ENCODE measurements at regions not wholly inside any gene's neighbourhood (a gene's known extent, or its start where the extent isn't known, plus 50 kb on each side); places are given as distances from the start of the nearest gene placed in this dataset.
"Not testable (repeated sequence)": the region's sequence is repeated elsewhere in the genome, so short reads cannot be mapped to it uniquely, and the experiment has no call there.

DNA sequence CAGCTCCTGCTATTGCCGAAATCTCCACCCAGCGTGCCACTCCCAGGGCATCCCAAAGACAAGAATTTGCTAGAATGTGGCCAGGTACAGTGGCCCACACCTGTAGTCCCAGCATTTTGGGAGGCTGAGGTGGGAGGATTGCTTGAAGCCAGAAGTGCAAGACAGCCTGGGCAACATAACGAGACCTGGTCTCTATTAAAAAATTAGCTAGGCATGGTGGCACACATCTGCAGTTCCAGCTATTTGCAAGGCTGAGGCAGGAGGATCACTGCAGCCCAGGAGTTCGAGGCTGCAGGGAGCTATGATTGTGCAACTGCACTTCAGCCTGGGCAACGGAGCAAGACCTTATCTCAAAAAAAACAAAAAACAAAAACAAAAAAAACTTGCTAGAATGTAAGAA lies 73.3 kb upstream of the LYZL2 start:
- peaks cover 66% of the 10 kb centered on the region for H3F3A ChIP-seq (ENCODE audit: insufficient read depth, low read length)
- H3K4me3 ChIP-seq (ENCODE audit: low read length) = 0 out of 2 replicates have a peak overlapping the region, but pooled peaks have one; percentile 70
- H3K27ac ChIP-seq (ENCODE audit: low read length) = peak overlapping the region; percentile 98
- TF ChIP-seq, protein P1, sequence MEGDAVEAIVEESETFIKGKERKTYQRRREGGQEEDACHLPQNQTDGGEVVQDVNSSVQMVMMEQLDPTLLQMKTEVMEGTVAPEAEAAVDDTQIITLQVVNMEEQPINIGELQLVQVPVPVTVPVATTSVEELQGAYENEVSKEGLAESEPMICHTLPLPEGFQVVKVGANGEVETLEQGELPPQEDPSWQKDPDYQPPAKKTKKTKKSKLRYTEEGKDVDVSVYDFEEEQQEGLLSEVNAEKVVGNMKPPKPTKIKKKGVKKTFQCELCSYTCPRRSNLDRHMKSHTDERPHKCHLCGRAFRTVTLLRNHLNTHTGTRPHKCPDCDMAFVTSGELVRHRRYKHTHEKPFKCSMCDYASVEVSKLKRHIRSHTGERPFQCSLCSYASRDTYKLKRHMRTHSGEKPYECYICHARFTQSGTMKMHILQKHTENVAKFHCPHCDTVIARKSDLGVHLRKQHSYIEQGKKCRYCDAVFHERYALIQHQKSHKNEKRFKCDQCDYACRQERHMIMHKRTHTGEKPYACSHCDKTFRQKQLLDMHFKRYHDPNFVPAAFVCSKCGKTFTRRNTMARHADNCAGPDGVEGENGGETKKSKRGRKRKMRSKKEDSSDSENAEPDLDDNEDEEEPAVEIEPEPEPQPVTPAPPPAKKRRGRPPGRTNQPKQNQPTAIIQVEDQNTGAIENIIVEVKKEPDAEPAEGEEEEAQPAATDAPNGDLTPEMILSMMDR (IDR thresholded peaks at IDR 0.05; ENCODE audit: low read length) = no peak
- TF ChIP-seq EZH2phosphoT487 (IDR thresholded peaks at IDR 0.05; ENCODE audit: low read length) (no peak), EZH2 (optimal IDR thresholded peaks at IDR 0.05; ENCODE audit: low read depth, low read length) (no peak)
- H3K9me3 ChIP-seq (replicated peaks; ENCODE audit: insufficient read depth, low read length) = no peaks in the 10 kb centered on the region
- no peak for DNase-seq
- no peaks in the 10 kb centered on the region for H4K20me1 ChIP-seq (ENCODE audit: insufficient read depth, low read length)
- H3K27me3 ChIP-seq (replicated peaks; ENCODE audit: insufficient read depth, low read length) = no peaks in the 10 kb centered on the region
- H3K79me2 ChIP-seq (ENCODE audit: low read length) = peaks cover 16% of the 10 kb centered on the region
- no peak overlapping the region for H2AFZ ChIP-seq (ENCODE audit: low read length)
- H3K36me3 ChIP-seq (replicated peaks; ENCODE audit: insufficient read depth, low read length) = no peaks in the 10 kb centered on the region
- H3K4me1 ChIP-seq (ENCODE audit: low read length) = peaks cover 41% of the 10 kb centered on the region
- H3K9me2 ChIP-seq (replicated peaks; ENCODE audit: insufficient read depth, low read length) = no peaks in the 10 kb centered on the region
- peak overlapping the region; percentile 67 for H3K4me2 ChIP-seq (ENCODE audit: low read depth, low read length)
- peak overlapping the region; percentile 65; the same call in 1 of the 2 replicates for H3K9ac ChIP-seq (ENCODE audit: low read length)

DNA sequence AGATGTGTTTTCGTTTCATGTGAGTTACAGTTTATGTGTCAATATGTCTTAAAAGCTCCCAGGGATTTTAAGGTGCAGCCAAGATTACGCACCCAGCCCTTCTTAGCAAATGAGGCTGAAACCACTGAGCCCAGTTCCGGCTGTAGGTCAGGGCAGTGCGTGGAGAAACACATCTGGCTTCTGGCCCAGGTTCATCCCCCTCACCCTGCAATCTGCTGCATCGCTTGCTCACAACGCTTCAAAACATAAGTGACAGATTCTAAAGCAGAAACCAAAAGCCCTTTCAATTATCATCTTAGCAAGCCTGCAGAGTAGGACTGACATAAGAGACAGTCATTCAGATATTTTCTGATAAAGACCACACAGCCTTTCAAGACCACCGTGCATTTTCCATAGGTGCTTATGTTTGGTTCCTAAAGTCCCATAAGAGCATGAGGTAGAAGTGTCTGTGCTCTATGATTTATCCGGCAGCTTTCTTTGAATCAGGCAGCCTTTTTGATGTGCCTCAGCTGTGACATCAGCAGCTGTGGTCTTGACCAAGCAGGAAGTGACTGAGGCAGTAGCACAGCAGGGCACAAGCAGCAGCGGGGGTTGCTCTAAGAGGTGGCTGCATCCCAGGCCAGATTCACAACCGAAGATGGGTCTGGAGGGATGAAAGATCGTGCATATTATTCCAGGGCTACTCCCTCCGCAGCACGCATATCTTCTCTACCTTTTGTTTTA lies 72.1 kb upstream of the LYZL2 start:
- Histone ChIP-seq H3K9me3 (replicated peaks; ENCODE audit: insufficient read depth, low read length) (no peaks in the 10 kb centered on the region), H2AFZ (ENCODE audit: low read length) (no peak overlapping the region), H3K36me3 (replicated peaks; ENCODE audit: insufficient read depth, low read length) (no peaks in the 10 kb centered on the region), H3K27me3 (replicated peaks; ENCODE audit: insufficient read depth, low read length) (no peaks in the 10 kb centered on the region), H3K9ac (ENCODE audit: low read length) (peak overlapping the region; percentile 65), H3K9me2 (replicated peaks; ENCODE audit: insufficient read depth, low read length) (no peaks in the 10 kb centered on the region), H3K79me2 (ENCODE audit: low read length) (peaks cover 16% of the 10 kb centered on the region), H3K4me2 (ENCODE audit: low read depth, low read length) (peak overlapping the region; percentile 67), H3K27ac (ENCODE audit: low read length) (peak overlapping the region; percentile 98), H3F3A (ENCODE audit: insufficient read depth, low read length) (peaks cover 61% of the 10 kb centered on the region), H3K4me1 (ENCODE audit: low read length) (peaks cover 34% of the 10 kb centered on the region), H4K20me1 (ENCODE audit: insufficient read depth, low read length) (no peaks in the 10 kb centered on the region), H3K4me3 (ENCODE audit: low read length) (peak overlapping the region; percentile 25)
- peak; percentile 90 for DNase-seq
- TF ChIP-seq, protein P1 (IDR thresholded peaks at IDR 0.05; ENCODE audit: low read length) = no peak
- TF ChIP-seq EZH2 (optimal IDR thresholded peaks at IDR 0.05; ENCODE audit: low read depth, low read length) = no peak
- no peak for TF ChIP-seq EZH2phosphoT487 (IDR thresholded peaks at IDR 0.05; ENCODE audit: low read length)

DNA sequence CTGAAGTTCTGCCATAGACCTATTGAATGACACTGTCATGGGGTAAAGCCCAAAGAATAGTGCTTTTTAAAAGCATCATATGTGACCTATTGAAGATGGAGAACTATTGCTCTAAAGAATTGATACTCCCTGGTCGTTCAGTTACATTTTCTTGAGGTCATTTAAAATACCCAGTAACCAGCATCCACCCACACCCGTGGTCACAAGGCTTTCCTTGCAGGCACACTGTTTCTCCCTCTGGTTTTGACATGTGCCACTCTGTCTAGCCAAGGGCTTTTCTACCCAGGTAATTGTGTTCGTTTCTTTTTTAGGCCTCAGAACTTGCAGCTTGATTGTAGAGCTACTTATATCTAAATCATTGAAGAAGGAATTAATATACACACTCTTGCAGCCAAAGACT lies 68.3 kb upstream of the LYZL2 start:
- no peak for DNase-seq
- no peaks in the 10 kb centered on the region for H4K20me1 ChIP-seq (ENCODE audit: insufficient read depth, low read length)
- no peak overlapping the region for H3K27ac ChIP-seq (ENCODE audit: low read length)
- peaks cover 25% of the 10 kb centered on the region for H3F3A ChIP-seq (ENCODE audit: insufficient read depth, low read length)
- no peak overlapping the region for H3K4me2 ChIP-seq (ENCODE audit: low read depth, low read length)
- no peaks in the 10 kb centered on the region for H3K9me2 ChIP-seq (replicated peaks; ENCODE audit: insufficient read depth, low read length)
- no peak overlapping the region for H3K4me3 ChIP-seq (ENCODE audit: low read length)
- no peak overlapping the region for H3K9ac ChIP-seq (ENCODE audit: low read length)
- H2AFZ ChIP-seq (ENCODE audit: low read length) = no peak overlapping the region
- H3K27me3 ChIP-seq (replicated peaks; ENCODE audit: insufficient read depth, low read length) = no peaks in the 10 kb centered on the region
- peaks cover 15% of the 10 kb centered on the region for H3K4me1 ChIP-seq (ENCODE audit: low read length)
- no peaks in the 10 kb centered on the region for H3K9me3 ChIP-seq (replicated peaks; ENCODE audit: insufficient read depth, low read length)
- no peak for TF ChIP-seq EZH2 (optimal IDR thresholded peaks at IDR 0.05; ENCODE audit: low read depth, low read length)
- TF ChIP-seq, protein P1 (IDR thresholded peaks at IDR 0.05; ENCODE audit: low read length) = no peak
- TF ChIP-seq EZH2phosphoT487 (IDR thresholded peaks at IDR 0.05; ENCODE audit: low read length) = no peak
- H3K79me2 ChIP-seq (ENCODE audit: low read length) = peaks cover 6% of the 10 kb centered on the region
- no peaks in the 10 kb centered on the region for H3K36me3 ChIP-seq (replicated peaks; ENCODE audit: insufficient read depth, low read length)

GRCh38 chr10:30697221-30697620 lies 67.7 kb upstream of the LYZL2 start:
- H3K27ac ChIP-seq (ENCODE audit: low read length); H3K36me3 ChIP-seq (replicated peaks; ENCODE audit: insufficient read depth, low read length); H3K79me2 ChIP-seq (ENCODE audit: low read length); H3K4me3 ChIP-seq (ENCODE audit: low read length); H3K9ac ChIP-seq (ENCODE audit: low read length); H2AFZ ChIP-seq (ENCODE audit: low read length); H3K27me3 ChIP-seq (replicated peaks; ENCODE audit: insufficient read depth, low read length); DNase-seq; H4K20me1 ChIP-seq (ENCODE audit: insufficient read depth, low read length); H3K9me2 ChIP-seq (replicated peaks; ENCODE audit: insufficient read depth, low read length); H3K9me3 ChIP-seq (replicated peaks; ENCODE audit: insufficient read depth, low read length); H3K4me1 ChIP-seq (ENCODE audit: low read length); H3K4me2 ChIP-seq (ENCODE audit: low read depth, low read length): not testable (repeated sequence)
- peaks cover 19% of the 10 kb centered on the region for H3F3A ChIP-seq (ENCODE audit: insufficient read depth, low read length)
